ENCODE measurements at regions not wholly inside any gene's neighbourhood (a gene's known extent, or its start where the extent isn't known, plus 50 kb on each side); places are given as distances from the start of the nearest gene placed in this dataset.

- no peaks in the 10 kb centered on the region for H3K36me3 ChIP-seq
- H3K4me3 ChIP-seq, result no peak overlapping the region
- H3K27ac ChIP-seq, result no peak overlapping the region
- H3K9ac ChIP-seq, result no peak overlapping the region
- no peaks in the 10 kb centered on the region for H4K20me1 ChIP-seq
- TF ChIP-seq Cebpa-rat (IDR thresholded peaks at IDR 0.05), result no peak
- no peaks in the 10 kb centered on the region for H3K9me3 ChIP-seq (replicated peaks in 1 of 11)
- H3K4me2 ChIP-seq, result no peak overlapping the region
- no peaks in the 10 kb centered on the region for H3K27me3 ChIP-seq
- peaks cover 0 to 9% (median 7%) of the 10 kb centered on the region in 10 experiments; a peak in 8 of 20 replicates for H3K4me1 ChIP-seq
Measured at GRCh38 chr7:25543798-25544197, 315.5 kb upstream of the NPVF start.

GRCh38 chr7:25544254-25544653 is 316.0 kb upstream of the NPVF start:
- no peak overlapping the region for H3K27ac ChIP-seq
- no peaks in the 10 kb centered on the region for H4K20me1 ChIP-seq
- H3K4me3 ChIP-seq, result no peak overlapping the region
- H3K4me2 ChIP-seq, result no peak overlapping the region
- TF ChIP-seq Cebpa-rat (IDR thresholded peaks at IDR 0.05), result no peak
- no peak overlapping the region for H3K9ac ChIP-seq
- H3K36me3 ChIP-seq, result no peaks in the 10 kb centered on the region
- H3K4me1 ChIP-seq, result peaks cover 0 to 5% (median 3%) of the 10 kb centered on the region in 10 experiments; a peak in 7 of 20 replicates
- H3K27me3 ChIP-seq, result no peaks in the 10 kb centered on the region
- H3K9me3 ChIP-seq (replicated peaks in 1 of 11), result no peaks in the 10 kb centered on the region

- Histone ChIP-seq H3K36me3 (no peaks in the 10 kb centered on the region), H3K27me3 (no peaks in the 10 kb centered on the region), H3K27ac (no peak overlapping the region), H3K4me1 (no peaks in the 10 kb centered on the region), H3K9me3 (replicated peaks in 1 of 11) (no peaks in the 10 kb centered on the region), H3K4me2 (no peak overlapping the region), H4K20me1 (no peaks in the 10 kb centered on the region), H3K4me3 (no peak overlapping the region; a peak in 1 of 20 replicates), H3K9ac (no peak overlapping the region)
- no peak for TF ChIP-seq Cebpa-rat (IDR thresholded peaks at IDR 0.05)
Measured at GRCh38 chr7:25545124-25546008, 317.1 kb upstream of the NPVF start.

GRCh38 chr7:25546306-25546705 is 318.0 kb upstream of the NPVF start:
- no peak overlapping the region for H3K4me3 ChIP-seq
- H3K27me3 ChIP-seq, result no peaks in the 10 kb centered on the region
- H3K9ac ChIP-seq, result no peak overlapping the region
- no peaks in the 10 kb centered on the region for H3K36me3 ChIP-seq
- no peak overlapping the region for H3K27ac ChIP-seq
- no peaks in the 10 kb centered on the region for H4K20me1 ChIP-seq
- TF ChIP-seq Cebpa-rat (IDR thresholded peaks at IDR 0.05), result no peak
- no peaks in the 10 kb centered on the region for H3K4me1 ChIP-seq
- H3K9me3 ChIP-seq (replicated peaks in 1 of 11), result no peaks in the 10 kb centered on the region
- no peak overlapping the region for H3K4me2 ChIP-seq

GRCh38 chr7:25549271-25549921 is 321.1 kb upstream of the NPVF start:
- Histone ChIP-seq H3K4me3 (no peak overlapping the region), H3K9me3 (replicated peaks in 1 of 11) (no peaks in the 10 kb centered on the region), H3K36me3 (no peaks in the 10 kb centered on the region), H3K27ac (no peak overlapping the region), H3K27me3 (no peaks in the 10 kb centered on the region), H3K4me2 (no peak overlapping the region), H3K4me1 (peaks cover 0 to 16% (median 14%) of the 10 kb centered on the region in 10 experiments; a peak in 16 of 20 replicates), H4K20me1 (no peaks in the 10 kb centered on the region), H3K9ac (no peak overlapping the region)
- no peak for TF ChIP-seq Cebpa-rat (IDR thresholded peaks at IDR 0.05)

- Histone ChIP-seq H4K20me1 (no peaks in the 10 kb centered on the region), H3K27ac (no peak overlapping the region), H3K9ac (no peak overlapping the region), H3K4me2 (no peak overlapping the region), H3K27me3 (no peaks in the 10 kb centered on the region), H3K36me3 (no peaks in the 10 kb centered on the region), H3K4me3 (no peak overlapping the region), H3K4me1 (peaks cover 0 to 16% (median 14%) of the 10 kb centered on the region in 10 experiments; a peak in 16 of 20 replicates), H3K9me3 (replicated peaks in 1 of 11) (no peaks in the 10 kb centered on the region)
- no peak for TF ChIP-seq Cebpa-rat (IDR thresholded peaks at IDR 0.05)
Measured at GRCh38 chr7:25550149-25550548, 321.9 kb upstream of the NPVF start.

GRCh38 chr7:25552998-25553397 is 324.7 kb upstream of the NPVF start:
- Histone ChIP-seq H3K9me3 (replicated peaks in 1 of 11) (no peaks in the 10 kb centered on the region), H3K4me3 (no peak overlapping the region), H3K27ac (no peak overlapping the region), H3K4me1 (peaks cover 0 to 16% (median 14%) of the 10 kb centered on the region in 10 experiments; a peak in 16 of 20 replicates), H3K9ac (no peak overlapping the region), H3K27me3 (no peaks in the 10 kb centered on the region), H3K4me2 (peak overlapping the region in 8 of 11 experiments; percentile 38 to 75 (median 64); a peak in 16 of 22 replicates), H3K36me3 (no peaks in the 10 kb centered on the region), H4K20me1 (no peaks in the 10 kb centered on the region)
- no peak for TF ChIP-seq Cebpa-rat (IDR thresholded peaks at IDR 0.05)

GRCh38 chr7:25553580-25554291 is 325.4 kb upstream of the NPVF start:
- Histone ChIP-seq H3K9ac (no peak overlapping the region), H3K4me2 (peak overlapping the region in 8 of 11 experiments; percentile 38 to 75 (median 64); a peak in 16 of 22 replicates), H3K27ac (no peak overlapping the region), H3K9me3 (replicated peaks in 1 of 11) (peaks cover 0 to 7% (median 3%) of the 10 kb centered on the region in 11 experiments; a peak in 9 of 22 replicates), H3K36me3 (no peaks in the 10 kb centered on the region), H3K4me3 (no peak overlapping the region), H3K4me1 (peaks cover 0 to 16% (median 14%) of the 10 kb centered on the region in 10 experiments; a peak in 16 of 20 replicates), H4K20me1 (no peaks in the 10 kb centered on the region), H3K27me3 (no peaks in the 10 kb centered on the region)
- TF ChIP-seq Cebpa-rat (IDR thresholded peaks at IDR 0.05), result no peak

GRCh38 chr7:25557379-25557917 is 329.2 kb upstream of the NPVF start:
- Histone ChIP-seq H3K27ac (no peak overlapping the region), H4K20me1 (no peaks in the 10 kb centered on the region)

More at GRCh38 chr7:25557379-25557917, 329.2 kb upstream of the NPVF start:
- Histone ChIP-seq H3K4me1 (peaks cover 0 to 22% (median 18%) of the 10 kb centered on the region in 10 experiments; a peak in 16 of 20 replicates), H3K9ac (no peak overlapping the region), H3K27me3 (no peaks in the 10 kb centered on the region), H3K4me2 (no peak overlapping the region), H3K36me3 (no peaks in the 10 kb centered on the region), H3K4me3 (no peak overlapping the region), H3K9me3 (replicated peaks in 1 of 11) (peaks cover 0 to 8% (median 5%) of the 10 kb centered on the region in 11 experiments; a peak in 9 of 22 replicates)
- TF ChIP-seq Cebpa-rat (IDR thresholded peaks at IDR 0.05), result no peak

Data from BLaER1 treated with 17β-estradiol and CSF1 and Interleukin-3, amounts not matched to agents 10 nM and 100 nM (cell line).